GM18867 (cell line): ENCODE measurements at regions not wholly inside any gene's neighbourhood (a gene's known extent, or its start where the extent isn't known, plus 50 kb on each side); places are given as distances from the start of the nearest gene placed in this dataset.

Experiments
- ATAC-seq: cut with Tn5 transposase; IDR thresholded peaks from one replicate; pipeline ENCODE4 v1.9.1; 2021; ENCODE audit warnings: mild to moderate bottlenecking, moderate library complexity; ENCODE audit not compliant: unreplicated experiment

GRCh38 chr18:78650926-78651325 is 328.7 kb upstream of the SALL3 start:
- no peak for ATAC-seq

GRCh38 chr18:78652001-78652545 is 327.5 kb upstream of the SALL3 start:
- no peak for ATAC-seq

- ATAC-seq: no peak
These were observed 323.7 kb upstream of the SALL3 start for GRCh38 chr18:78655921-78656320.

GRCh38 chr18:78656346-78656925 is 323.2 kb upstream of the SALL3 start:
- ATAC-seq: no peak

- ATAC-seq: no peak
These were observed 321.1 kb upstream of the SALL3 start for GRCh38 chr18:78658531-78658930.

- ATAC-seq: no peak
These were observed 320.6 kb upstream of the SALL3 start for GRCh38 chr18:78659057-78659456.

- ATAC-seq: no peak
These were observed 319.9 kb upstream of the SALL3 start for GRCh38 chr18:78659748-78660147.

GRCh38 chr18:78660311-78660710 is 319.3 kb upstream of the SALL3 start:
- no peak for ATAC-seq

- no peak for ATAC-seq
These were observed 318.3 kb upstream of the SALL3 start for GRCh38 chr18:78661316-78661715.

GRCh38 chr18:78662879-78663278 is 316.7 kb upstream of the SALL3 start:
- no peak for ATAC-seq

GRCh38 chr18:78664048-78664447 is 315.6 kb upstream of the SALL3 start:
- ATAC-seq: no peak

- no peak for ATAC-seq
These were observed 314.8 kb upstream of the SALL3 start for GRCh38 chr18:78664848-78665247.

GRCh38 chr18:78665644-78666043 is 314.0 kb upstream of the SALL3 start:
- ATAC-seq: no peak

- no peak for ATAC-seq
These were observed 312.8 kb upstream of the SALL3 start for GRCh38 chr18:78666666-78667335.

GRCh38 chr18:78670778-78671391 is 308.7 kb upstream of the SALL3 start:
- no peak for ATAC-seq

GRCh38 chr18:78671551-78671950 is 308.1 kb upstream of the SALL3 start:
- ATAC-seq: no peak

- no peak for ATAC-seq
These were observed 306.7 kb upstream of the SALL3 start for GRCh38 chr18:78672862-78673446.

- ATAC-seq: no peak
These were observed 305.9 kb upstream of the SALL3 start for GRCh38 chr18:78673516-78674321.

GRCh38 chr18:78675231-78675630 is 304.4 kb upstream of the SALL3 start:
- no peak for ATAC-seq

GRCh38 chr18:78676622-78677482 is 302.8 kb upstream of the SALL3 start:
- no peak for ATAC-seq
